ENCODE measurements at regions not wholly inside any gene's neighbourhood (a gene's known extent, or its start where the extent isn't known, plus 50 kb on each side); places are given as distances from the start of the nearest gene placed in this dataset.

- no peak for TF ChIP-seq POLR2A (IDR thresholded peaks at IDR 0.05)
- no peak for TF ChIP-seq EP300 (IDR thresholded peaks at IDR 0.05)
- no peak for TF ChIP-seq CTCF (IDR thresholded peaks at IDR 0.05)
Measured at GRCh38 chr6:54787825-54788224, 58.7 kb upstream of the FAM83B start.
